D721Med (cell line): ENCODE measurements at regions not wholly inside any gene's neighbourhood (a gene's known extent, or its start where the extent isn't known, plus 50 kb on each side); places are given as distances from the start of the nearest gene placed in this dataset.

ENCODE experiments used
- DNase-seq: peaks from one replicate; pipeline ENCODE4 v3.0.0; 2011; ENCODE audit warnings: low spot score; ENCODE audit not compliant: insufficient read length
- FAIRE-seq: peaks from 2 replicates; lab custom pipeline; 2011; peaks lifted over from hg19 to GRCh38; lab: Jason Lieb, UNC
- TF ChIP-seq, protein P1 (sequence below): IDR thresholded peaks from 2 replicates; pipeline ENCODE4 v1.5.1; 2012; ENCODE audit warnings: mild to moderate bottlenecking, control low read depth; ENCODE audit not compliant: insufficient read depth; ENCODE audit errors: missing control alignments

DNA sequence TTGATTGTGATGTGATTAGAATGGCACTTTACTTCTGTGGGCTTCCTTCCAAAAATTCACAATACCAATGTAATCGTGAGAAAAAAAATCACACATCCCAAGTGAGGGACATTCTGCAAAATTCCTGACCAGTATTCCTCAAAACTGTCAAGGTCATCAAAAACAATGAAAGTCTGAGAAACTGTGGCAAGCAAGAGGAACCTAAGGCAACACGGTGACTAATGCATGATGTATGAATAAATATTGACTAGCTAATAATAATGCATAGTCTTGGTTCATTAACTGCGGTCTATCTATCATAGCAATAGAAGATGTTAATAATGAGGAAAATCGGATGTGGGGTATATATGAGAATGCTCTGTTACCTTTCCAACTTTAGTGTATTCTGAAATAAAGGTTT is 159.0 kb downstream of the RFC3 start:
- DNase-seq (no peak), FAIRE-seq (no peak)
- TF ChIP-seq, protein P1, sequence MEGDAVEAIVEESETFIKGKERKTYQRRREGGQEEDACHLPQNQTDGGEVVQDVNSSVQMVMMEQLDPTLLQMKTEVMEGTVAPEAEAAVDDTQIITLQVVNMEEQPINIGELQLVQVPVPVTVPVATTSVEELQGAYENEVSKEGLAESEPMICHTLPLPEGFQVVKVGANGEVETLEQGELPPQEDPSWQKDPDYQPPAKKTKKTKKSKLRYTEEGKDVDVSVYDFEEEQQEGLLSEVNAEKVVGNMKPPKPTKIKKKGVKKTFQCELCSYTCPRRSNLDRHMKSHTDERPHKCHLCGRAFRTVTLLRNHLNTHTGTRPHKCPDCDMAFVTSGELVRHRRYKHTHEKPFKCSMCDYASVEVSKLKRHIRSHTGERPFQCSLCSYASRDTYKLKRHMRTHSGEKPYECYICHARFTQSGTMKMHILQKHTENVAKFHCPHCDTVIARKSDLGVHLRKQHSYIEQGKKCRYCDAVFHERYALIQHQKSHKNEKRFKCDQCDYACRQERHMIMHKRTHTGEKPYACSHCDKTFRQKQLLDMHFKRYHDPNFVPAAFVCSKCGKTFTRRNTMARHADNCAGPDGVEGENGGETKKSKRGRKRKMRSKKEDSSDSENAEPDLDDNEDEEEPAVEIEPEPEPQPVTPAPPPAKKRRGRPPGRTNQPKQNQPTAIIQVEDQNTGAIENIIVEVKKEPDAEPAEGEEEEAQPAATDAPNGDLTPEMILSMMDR = no peak

DNA sequence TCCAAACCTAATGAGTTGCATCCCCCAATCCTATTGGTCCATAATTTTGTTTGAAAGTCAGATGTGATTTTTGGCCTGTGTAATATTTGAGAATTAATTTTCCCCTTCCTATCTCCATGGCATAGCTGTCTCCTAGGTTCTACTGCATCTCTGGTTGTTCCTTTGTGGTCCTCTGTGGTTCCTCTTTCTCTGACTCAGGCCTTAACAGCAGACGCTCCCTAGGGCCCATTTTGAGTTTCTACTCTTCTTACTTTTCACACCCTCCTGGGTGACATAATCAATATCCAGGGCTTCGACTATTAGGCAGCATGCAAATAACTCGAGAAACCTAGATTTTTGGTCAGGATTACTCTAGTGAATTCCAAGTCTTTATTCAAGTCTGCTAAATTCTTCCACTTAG is 160.7 kb downstream of the RFC3 start:
- TF ChIP-seq, protein P1 = no peak
- FAIRE-seq (no peak), DNase-seq (no peak)

DNA sequence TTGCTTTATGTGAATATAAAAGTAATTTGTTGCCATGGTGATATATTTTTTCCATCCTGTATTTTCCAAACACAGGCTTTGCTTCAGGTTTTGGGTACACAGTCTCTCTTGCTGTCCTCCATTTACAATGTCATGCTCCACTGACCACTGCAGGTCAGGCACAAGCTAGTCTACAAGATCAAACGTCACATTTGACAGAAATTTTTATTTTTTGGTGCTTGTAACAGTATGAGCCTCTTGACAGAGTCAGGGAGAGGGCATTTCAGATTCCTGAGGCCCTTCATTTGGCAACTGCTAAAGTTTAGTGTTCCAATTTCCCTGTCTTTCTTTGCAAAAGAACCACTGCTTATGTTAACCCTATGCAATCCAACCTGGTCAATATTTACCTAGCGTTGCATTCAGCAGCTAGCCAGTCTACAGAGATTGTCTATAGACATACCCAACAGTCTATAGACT is 175.0 kb downstream of the RFC3 start:
- DNase-seq (no peak), FAIRE-seq (no peak)
- TF ChIP-seq, protein P1 = no peak

DNA sequence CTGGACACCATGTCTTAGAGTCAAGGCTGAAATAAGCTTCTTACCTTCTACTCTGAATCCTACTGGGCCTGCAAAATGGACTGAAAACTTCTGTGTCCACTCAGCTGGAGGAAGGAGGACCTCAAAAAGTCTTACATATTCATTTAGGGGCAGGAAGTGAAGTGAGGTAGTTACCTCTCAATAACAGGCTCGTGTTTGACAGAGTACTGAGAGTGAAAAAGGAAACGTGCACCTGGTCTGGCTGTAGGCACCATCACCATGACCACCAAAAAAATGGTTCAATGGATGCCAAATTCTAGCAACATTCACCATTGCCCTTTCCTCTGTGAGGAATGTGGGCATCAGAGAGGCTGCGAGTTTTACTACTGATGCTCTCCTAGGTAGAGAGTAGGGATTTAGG is 176.2 kb downstream of the RFC3 start:
- TF ChIP-seq, protein P1 = no peak
- DNase-seq (no peak), FAIRE-seq (no peak)

DNA sequence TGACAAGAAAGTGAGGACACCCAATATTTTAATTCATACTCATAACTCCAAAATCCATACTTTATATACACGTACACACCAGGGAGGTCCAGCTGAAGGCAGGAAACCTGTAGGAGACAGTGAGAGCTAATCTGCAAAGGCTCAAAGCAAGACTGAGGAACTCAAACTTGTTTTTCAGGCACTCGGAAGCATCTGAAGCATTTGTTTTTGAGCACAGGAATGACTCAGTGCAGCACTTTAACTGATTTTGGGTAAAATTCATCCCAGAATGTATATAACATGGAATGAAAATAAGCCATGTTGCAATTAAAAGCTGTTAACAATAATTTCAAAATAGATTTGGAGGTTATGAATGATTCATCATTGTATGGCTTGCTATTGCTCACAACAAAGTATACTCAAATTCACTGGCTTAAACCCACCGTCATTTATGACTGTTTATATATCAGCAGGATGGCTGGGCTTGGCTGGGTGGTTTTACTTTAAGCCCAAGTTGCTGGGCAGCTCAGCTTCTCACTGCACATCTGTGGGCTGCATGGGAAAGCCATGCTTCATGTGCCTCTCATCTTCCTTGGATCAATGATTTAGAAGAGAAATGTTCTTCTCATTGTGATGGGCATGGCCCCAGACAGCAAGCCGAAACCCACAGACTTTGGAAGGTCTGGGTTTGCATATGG is 177.0 kb downstream of the RFC3 start:
- no peak for DNase-seq

DNA sequence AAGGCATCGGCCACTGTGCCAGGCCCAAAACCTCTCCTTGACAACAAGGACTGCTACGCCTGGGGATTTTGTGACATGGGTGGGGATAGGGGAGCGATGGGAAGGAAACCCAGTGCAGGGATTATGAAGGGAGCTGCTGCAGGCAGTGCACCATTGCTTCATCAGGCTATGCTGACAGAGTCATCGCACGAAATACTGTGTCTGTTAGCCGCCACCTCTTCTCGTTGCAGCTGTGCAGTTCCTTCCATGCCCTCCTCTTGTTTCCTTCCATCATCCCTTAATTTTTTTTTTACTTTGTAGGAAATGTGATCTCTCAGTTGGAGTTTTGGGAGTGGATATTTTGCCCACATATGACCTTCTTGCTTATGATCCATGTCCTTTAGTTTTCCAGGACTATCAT is 178.7 kb downstream of the RFC3 start:
- TF ChIP-seq, protein P1 = no peak
- DNase-seq (no peak), FAIRE-seq (no peak)

More for the DNA sequence above, 177.0 kb downstream of the RFC3 start:
- TF ChIP-seq, protein P1 = no peak
- no peak for FAIRE-seq

DNA sequence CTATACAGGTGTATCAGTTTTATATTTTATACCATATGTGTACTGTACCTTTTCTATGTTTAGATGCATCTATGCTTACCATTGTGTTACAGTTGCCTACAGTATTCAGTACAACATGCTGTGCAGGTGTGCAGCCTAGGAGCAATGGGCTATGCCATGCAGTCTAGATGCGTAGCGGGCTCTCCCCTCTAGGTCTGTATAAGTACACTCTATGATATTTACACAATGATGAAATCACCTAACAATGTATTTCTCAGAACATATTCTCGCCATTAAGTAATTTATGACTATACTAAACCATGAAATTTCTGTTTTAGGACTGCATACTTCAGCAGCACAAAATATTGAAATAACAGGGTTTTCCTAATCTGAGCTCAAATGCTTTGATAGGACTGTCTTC is 179.6 kb downstream of the RFC3 start:
- no peak for FAIRE-seq
- TF ChIP-seq, protein P1 = no peak
- no peak for DNase-seq
